Astrocyte (in vitro differentiated cells and primary cell): ENCODE measurements at regions not wholly inside any gene's neighbourhood (a gene's known extent, or its start where the extent isn't known, plus 50 kb on each side); places are given as distances from the start of the nearest gene placed in this dataset.

Source experiments
- EZH2 ChIP-seq: IDR thresholded peaks from 2 replicates; pipeline ENCODE4 v1.6.1; 2012; ENCODE audit warnings: mild to moderate bottlenecking, low read length, inconsistent platforms; ENCODE audit not compliant: insufficient read depth
- TF ChIP-seq, protein P1 (sequence below): IDR thresholded peaks from 2 replicates; pipeline ENCODE4 v1.5.1; 2011; ENCODE audit warnings: low read depth, mild to moderate bottlenecking, inconsistent platforms, low read length, moderate library complexity; ENCODE audit not compliant: insufficient read depth

GRCh38 chr11:112723676-112724495 lies 237.3 kb upstream of the NCAM1 start:
- TF ChIP-seq, protein P1, sequence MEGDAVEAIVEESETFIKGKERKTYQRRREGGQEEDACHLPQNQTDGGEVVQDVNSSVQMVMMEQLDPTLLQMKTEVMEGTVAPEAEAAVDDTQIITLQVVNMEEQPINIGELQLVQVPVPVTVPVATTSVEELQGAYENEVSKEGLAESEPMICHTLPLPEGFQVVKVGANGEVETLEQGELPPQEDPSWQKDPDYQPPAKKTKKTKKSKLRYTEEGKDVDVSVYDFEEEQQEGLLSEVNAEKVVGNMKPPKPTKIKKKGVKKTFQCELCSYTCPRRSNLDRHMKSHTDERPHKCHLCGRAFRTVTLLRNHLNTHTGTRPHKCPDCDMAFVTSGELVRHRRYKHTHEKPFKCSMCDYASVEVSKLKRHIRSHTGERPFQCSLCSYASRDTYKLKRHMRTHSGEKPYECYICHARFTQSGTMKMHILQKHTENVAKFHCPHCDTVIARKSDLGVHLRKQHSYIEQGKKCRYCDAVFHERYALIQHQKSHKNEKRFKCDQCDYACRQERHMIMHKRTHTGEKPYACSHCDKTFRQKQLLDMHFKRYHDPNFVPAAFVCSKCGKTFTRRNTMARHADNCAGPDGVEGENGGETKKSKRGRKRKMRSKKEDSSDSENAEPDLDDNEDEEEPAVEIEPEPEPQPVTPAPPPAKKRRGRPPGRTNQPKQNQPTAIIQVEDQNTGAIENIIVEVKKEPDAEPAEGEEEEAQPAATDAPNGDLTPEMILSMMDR: no peak
- TF ChIP-seq EZH2: no peak
